ENCODE measurements at regions not wholly inside any gene's neighbourhood (a gene's known extent, or its start where the extent isn't known, plus 50 kb on each side); places are given as distances from the start of the nearest gene placed in this dataset.
A peak's percentile ranks its signal among the peaks of the same experiment; 100 is the strongest.

GRCh38 chr12:22802883-22803630 is 178.1 kb downstream of the ETNK1 start (continued):
- TF ChIP-seq CTCF (conservative IDR thresholded peaks at IDR 0.05; ENCODE audit: low read depth in 2 of 2) (no peak), POLR2AphosphoS5 (IDR thresholded peaks at IDR 0.05; ENCODE audit: low read depth) (no peak)

GRCh38 chr12:22803725-22804124 is 178.8 kb downstream of the ETNK1 start:
- peak; percentile 59 for DNase-seq (ENCODE audit: low spot score)
- Histone ChIP-seq H3K36me3 (ENCODE audit: insufficient read depth) (no peaks in the 10 kb centered on the region), H3K79me2 (replicated peaks; ENCODE audit: insufficient read depth) (no peaks in the 10 kb centered on the region), H4K20me1 (replicated peaks; ENCODE audit: insufficient read depth) (no peaks in the 10 kb centered on the region), H3K4me3 (no peak overlapping the region), H3K4me2 (no peak overlapping the region), H3K27ac (ENCODE audit: low read depth) (no peak overlapping the region), H3K9me2 (ENCODE audit: insufficient read depth) (no peaks in the 10 kb centered on the region), H3K4me1 (ENCODE audit: insufficient read depth) (peaks cover 5% of the 10 kb centered on the region; the same call in 1 of the 2 replicates), H2AFZ (0 out of 2 replicates have a peak overlapping the region, but pooled peaks have one; percentile 48), H3K27me3 (ENCODE audit: insufficient read depth) (no peaks in the 10 kb centered on the region), H3F3A (replicated peaks; ENCODE audit: low read depth) (no peaks in the 10 kb centered on the region)
- H3K36me3 Mint-ChIP-seq (ENCODE audit: low read depth), result no peaks in the 10 kb centered on the region
- peaks cover 7% of the 10 kb centered on the region; the same call in 2 of the 3 replicates for H3K4me1 Mint-ChIP-seq
- TF ChIP-seq CTCF (conservative IDR thresholded peaks at IDR 0.05; ENCODE audit: low read depth in 2 of 2) (peak; percentile 41 to 60), NANOG (IDR thresholded peaks at IDR 0.05; ENCODE audit: borderline replicate concordance) (no peak), CREB1 (CRISPR knock-in tag; IDR thresholded peaks at IDR 0.05; ENCODE audit: low read depth) (no peak)
- H3K4me3 Mint-ChIP-seq, result no peak overlapping the region
- no peaks in the 10 kb centered on the region for H3K9me3 Mint-ChIP-seq
- no peak overlapping the region for H3K27ac Mint-ChIP-seq
- ATAC-seq, result peak; percentile 88
- peaks cover 2% of the 10 kb centered on the region for H3K27me3 Mint-ChIP-seq (ENCODE audit: insufficient read depth, low read depth, poor library complexity)

GRCh38 chr12:22808860-22809259 is 183.9 kb downstream of the ETNK1 start:
- no peaks in the 10 kb centered on the region for H3F3A ChIP-seq (replicated peaks; ENCODE audit: low read depth)
- no peak overlapping the region for H3K4me3 ChIP-seq
- no peaks in the 10 kb centered on the region for H3K79me2 ChIP-seq (replicated peaks; ENCODE audit: insufficient read depth)
- no peaks in the 10 kb centered on the region for H3K9me2 ChIP-seq (ENCODE audit: insufficient read depth)
- Mint-ChIP-seq H3K9me3 (no peaks in the 10 kb centered on the region), H3K27ac (no peak overlapping the region), H3K27me3 (ENCODE audit: insufficient read depth, low read depth, poor library complexity) (peaks cover 2% of the 10 kb centered on the region), H3K4me1 (peaks cover 2% of the 10 kb centered on the region; the same call in 2 of the 3 replicates), H3K4me3 (no peak overlapping the region), H3K36me3 (ENCODE audit: low read depth) (no peaks in the 10 kb centered on the region)
- ATAC-seq (no peak), DNase-seq (ENCODE audit: low spot score) (no peak)
- no peaks in the 10 kb centered on the region for H3K36me3 ChIP-seq (ENCODE audit: insufficient read depth)
- no peaks in the 10 kb centered on the region for H4K20me1 ChIP-seq (replicated peaks; ENCODE audit: insufficient read depth)
- H3K4me1 ChIP-seq (ENCODE audit: insufficient read depth), result no peaks in the 10 kb centered on the region
- H2AFZ ChIP-seq, result no peak overlapping the region; the same call in 1 of the 2 replicates
- no peak overlapping the region for H3K27ac ChIP-seq (ENCODE audit: low read depth)
- H3K4me2 ChIP-seq, result no peak overlapping the region
- H3K27me3 ChIP-seq (ENCODE audit: insufficient read depth), result no peaks in the 10 kb centered on the region
- TF ChIP-seq STAT1 (IDR thresholded peaks at IDR 0.05; ENCODE audit: unreplicated experiment) (no peak), JUNB (IDR thresholded peaks at IDR 0.05; ENCODE audit: unreplicated experiment) (no peak), CREB1 (CRISPR knock-in tag; IDR thresholded peaks at IDR 0.05; ENCODE audit: low read depth) (no peak), ETS1 (IDR thresholded peaks at IDR 0.05) (no peak), EZH2phosphoT487 (IDR thresholded peaks at IDR 0.05; ENCODE audit: unreplicated experiment) (no peak), ZNF331 (CRISPR knock-in tag; IDR thresholded peaks at IDR 0.05; ENCODE audit: low read depth) (no peak), REST (IDR thresholded peaks at IDR 0.05; ENCODE audit: unreplicated experiment) (no peak), NANOG (IDR thresholded peaks at IDR 0.05; ENCODE audit: borderline replicate concordance) (no peak), CTCF (conservative IDR thresholded peaks at IDR 0.05; ENCODE audit: low read depth in 2 of 2) (no peak)

Measured in GM23338 (cell line).